Mucosa of descending colon (tissue), 3 donors: ENCODE measurements at regions not wholly inside any gene's neighbourhood (a gene's known extent, or its start where the extent isn't known, plus 50 kb on each side); places are given as distances from the start of the nearest gene placed in this dataset.

Experiments
- ATAC-seq: fragments of 200-7000 bp; cut with Tn5 transposase; one replicate; pipeline ENCODE4 v1.9.1; 2020; ENCODE audit warnings: mild to moderate bottlenecking, moderate library complexity
- DNase-seq, 3 donors: peaks; one replicate each; pipeline ENCODE4 v3.0.0-alpha.2; 2020
- H3K36me3 ChIP-seq: fragments of 200-600 bp; one replicate; pipeline ENCODE4 v1.8.0; 2021; ENCODE audit warnings: low read depth, mild to moderate bottlenecking
- H3K4me1 ChIP-seq: fragments of 200-600 bp; one replicate; pipeline ENCODE4 v1.8.0; 2021; ENCODE audit warnings: low read depth, mild to moderate bottlenecking
- H3K4me3 ChIP-seq: fragments of 200-600 bp; one replicate; pipeline ENCODE4 v1.8.0; 2021; ENCODE audit warnings: mild to moderate bottlenecking
- H3K9me3 ChIP-seq: fragments of 200-600 bp; one replicate; pipeline ENCODE4 v1.8.0; 2021; ENCODE audit warnings: mild to moderate bottlenecking
- CTCF ChIP-seq: fragments of 200-600 bp; IDR thresholded peaks from one replicate; pipeline ENCODE4 v1.8.0; 2022; ENCODE audit warnings: antibody characterized with exemption, mild to moderate bottlenecking
- intact Hi-C, 2 donors: fragments of 100-400 bp; cut with DNase I in 1 of 2; cut with micrococcal nuclease in 1 of 2; formaldehyde crosslinking; loops; one replicate each; pipeline versions ENCODE4 v1.11.0 to v1.11.1; 2022; cut with DNase I, micrococcal nuclease
- donor health status: DM: no; HTN: no; CAD: no; lungs with moderate emphysema.
- donor health status: DM: no; HTN: no; CAD: no.
- donor health status: DM: no; HTN: yes; CAD: no.

- DNase-seq (no peak), ATAC-seq (no peak)
- intact Hi-C loops: no loop called here
- Histone ChIP-seq H3K4me3 (no peak overlapping the region), H3K4me1 (peaks cover 16% of the 10 kb centered on the region), H3K36me3 (no peaks in the 10 kb centered on the region), H3K9me3 (no peaks in the 10 kb centered on the region)
- TF ChIP-seq CTCF: no peak
Measured at GRCh38 chr22:48256776-48257684, 1494.6 kb downstream of the TBC1D22A start.

GRCh38 chr22:48256041-48256739, 1493.7 kb downstream of the TBC1D22A start:
- H3K4me1 ChIP-seq: peaks cover 16% of the 10 kb centered on the region
- intact Hi-C loops: no loop called here
- H3K9me3 ChIP-seq: no peaks in the 10 kb centered on the region
- no peak for DNase-seq
- no peak for ATAC-seq
- no peak for TF ChIP-seq CTCF
- no peaks in the 10 kb centered on the region for H3K36me3 ChIP-seq
- H3K4me3 ChIP-seq: no peak overlapping the region

GRCh38 chr22:48254311-48254873, 1491.9 kb downstream of the TBC1D22A start:
- peak in 2 of 3 donors; percentile 54 to 71 for DNase-seq
- Histone ChIP-seq H3K4me1 (peaks cover 16% of the 10 kb centered on the region), H3K9me3 (no peaks in the 10 kb centered on the region), H3K4me3 (no peak overlapping the region), H3K36me3 (no peaks in the 10 kb centered on the region)
- peak; percentile 92 for ATAC-seq
- intact Hi-C loops: no loop called here
- no peak for TF ChIP-seq CTCF

- no peaks in the 10 kb centered on the region for H3K36me3 ChIP-seq
- no peaks in the 10 kb centered on the region for H3K9me3 ChIP-seq
- ATAC-seq (peak; percentile 39), DNase-seq (no peak)
- no peak overlapping the region for H3K4me3 ChIP-seq
- intact Hi-C loops: no loop called here
- no peak for TF ChIP-seq CTCF
- H3K4me1 ChIP-seq: peaks cover 16% of the 10 kb centered on the region
Measured at GRCh38 chr22:48253573-48253972, 1491.1 kb downstream of the TBC1D22A start.

- Histone ChIP-seq H3K4me1 (peaks cover 16% of the 10 kb centered on the region), H3K9me3 (no peaks in the 10 kb centered on the region), H3K4me3 (no peak overlapping the region), H3K36me3 (no peaks in the 10 kb centered on the region)
- ATAC-seq (no peak), DNase-seq (no peak)
- intact Hi-C loops: no loop called here
- no peak for TF ChIP-seq CTCF
Measured at GRCh38 chr22:48253136-48253535, 1490.7 kb downstream of the TBC1D22A start.
